GM03348 (cell line): ENCODE measurements at regions not wholly inside any gene's neighbourhood (a gene's known extent, or its start where the extent isn't known, plus 50 kb on each side); places are given as distances from the start of the nearest gene placed in this dataset.
"Not testable (repeated sequence)": the region's sequence is repeated elsewhere in the genome, so short reads cannot be mapped to it uniquely, and the experiment has no call there.

Experiments used
- DNase-seq: peaks from one replicate; pipeline ENCODE4 v3.0.0; 2012; ENCODE audit warnings: low spot score

DNA sequence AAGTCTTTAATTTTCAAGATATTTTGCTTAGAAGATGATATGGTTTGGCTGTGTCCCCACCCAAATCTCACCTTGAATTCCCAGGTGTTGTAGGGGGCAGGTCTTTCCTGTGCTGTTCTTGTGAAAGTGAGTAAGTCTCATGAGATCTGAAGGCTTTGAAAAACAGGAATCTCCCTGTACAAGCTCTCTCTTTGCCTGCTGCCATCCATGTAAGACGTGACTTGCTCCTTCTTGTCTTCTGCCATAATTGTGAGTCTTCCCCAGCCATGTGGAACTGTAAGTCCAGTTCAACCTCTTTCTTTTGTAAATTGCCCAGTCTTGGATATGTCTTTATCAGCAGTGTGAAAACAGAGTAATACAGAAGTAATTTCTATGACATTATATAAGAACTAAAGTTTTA lies 1255.2 kb upstream of the LRRTM3 start:
- not testable (repeated sequence) for DNase-seq

DNA sequence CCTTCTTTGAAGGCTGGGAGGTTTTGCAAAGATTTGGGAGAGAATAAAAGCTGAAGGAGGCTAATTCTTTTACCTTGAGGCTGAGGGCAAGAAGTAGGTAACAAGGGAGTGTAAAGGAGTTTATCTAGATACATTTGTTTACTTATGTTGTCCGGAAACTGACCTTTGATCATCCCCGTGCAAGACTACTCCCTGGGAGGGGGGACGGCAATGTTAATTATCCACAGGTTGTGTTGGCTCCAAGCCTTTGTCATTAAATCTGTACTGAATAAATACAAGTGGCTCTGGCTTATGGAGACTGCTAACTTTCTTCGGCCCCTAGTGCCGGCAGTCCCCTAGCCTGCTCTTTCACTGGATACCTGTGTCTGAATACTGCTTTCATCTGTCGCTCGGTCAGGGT lies 1250.6 kb upstream of the LRRTM3 start:
- no peak for DNase-seq

DNA sequence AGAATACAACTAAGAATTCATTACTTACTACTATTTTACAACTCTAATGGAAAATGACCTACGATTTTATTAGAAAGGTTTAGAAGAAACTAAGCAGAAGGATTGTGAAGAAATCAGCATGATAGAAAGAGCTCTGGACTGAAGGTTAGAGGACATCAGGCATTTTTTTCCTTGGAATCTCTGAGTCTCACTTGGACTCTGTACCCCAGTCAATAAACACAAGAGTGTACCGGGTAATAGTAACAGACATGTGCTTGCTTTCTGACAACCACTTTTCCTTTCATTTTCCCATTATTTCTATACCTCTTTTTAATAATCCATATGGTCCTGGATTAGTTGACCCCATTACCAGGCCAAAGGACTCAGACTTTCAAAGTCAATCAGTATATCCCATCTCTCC lies 1240.9 kb upstream of the LRRTM3 start:
- DNase-seq: no peak

DNA sequence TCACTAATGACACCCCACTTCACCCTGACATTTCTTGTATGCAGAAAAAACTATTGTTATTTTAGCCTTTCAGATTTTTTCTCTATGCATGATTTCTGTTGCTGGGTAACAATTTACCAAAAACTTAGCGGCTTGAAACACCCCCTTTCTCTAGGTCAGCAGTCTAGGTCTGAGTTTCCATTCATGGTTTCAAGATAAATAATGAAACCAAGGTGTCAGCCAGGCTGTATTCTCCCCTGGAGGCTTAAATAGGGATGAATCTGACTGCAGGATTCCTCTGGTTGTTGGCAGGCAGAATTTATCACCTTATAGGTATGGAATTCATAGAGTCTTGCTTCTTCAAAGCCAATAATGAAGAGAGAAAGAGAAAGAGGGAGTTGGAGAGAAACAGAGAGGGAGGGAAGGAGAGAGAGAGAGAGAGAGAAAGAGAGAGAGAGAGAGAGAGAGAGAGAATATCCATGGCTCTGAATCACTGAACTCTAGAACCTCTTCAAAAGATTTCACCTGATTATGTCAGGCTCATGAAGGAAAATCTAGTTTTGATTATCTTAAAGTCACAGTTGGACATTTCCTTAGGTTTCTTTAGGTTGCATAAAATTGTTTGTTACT lies 1224.6 kb upstream of the LRRTM3 start:
- DNase-seq: no peak

DNA sequence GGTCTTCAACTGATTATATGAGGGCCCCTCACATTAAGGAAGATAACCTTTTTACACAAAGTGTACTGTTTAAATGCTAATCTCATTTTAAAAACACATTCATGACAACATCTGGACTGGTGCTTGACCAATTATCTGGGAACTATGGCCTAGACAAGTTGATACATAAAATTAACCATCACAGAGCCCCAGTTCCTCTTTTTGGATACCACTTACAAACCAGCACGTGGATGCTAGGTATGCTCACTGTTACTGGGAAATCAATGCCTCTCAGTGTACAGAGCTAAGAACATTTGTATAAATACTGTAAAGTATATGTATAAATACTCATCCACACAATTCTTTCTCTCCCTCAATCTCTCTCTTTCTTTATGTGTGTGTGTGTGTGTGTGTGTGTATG lies 1217.8 kb upstream of the LRRTM3 start:
- DNase-seq: no peak

DNA sequence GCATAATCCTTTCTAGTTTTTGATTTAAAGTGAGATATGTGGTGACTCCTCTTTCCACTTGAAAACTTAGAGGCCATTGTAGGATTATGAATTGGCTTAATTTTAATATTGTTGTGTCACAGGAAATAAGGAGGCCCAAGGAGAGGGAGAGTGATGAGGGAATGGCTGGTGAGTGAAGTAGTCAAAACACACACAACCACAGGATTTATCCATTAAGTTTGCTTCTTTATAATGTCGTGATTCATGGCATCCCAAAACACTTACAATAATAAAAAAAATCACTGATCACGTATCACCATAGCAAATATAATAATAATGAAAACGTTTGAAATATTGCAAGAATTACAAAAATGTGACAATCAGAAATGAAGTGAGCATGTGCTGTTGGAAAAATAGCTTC lies 1215.5 kb upstream of the LRRTM3 start:
- DNase-seq: no peak

DNA sequence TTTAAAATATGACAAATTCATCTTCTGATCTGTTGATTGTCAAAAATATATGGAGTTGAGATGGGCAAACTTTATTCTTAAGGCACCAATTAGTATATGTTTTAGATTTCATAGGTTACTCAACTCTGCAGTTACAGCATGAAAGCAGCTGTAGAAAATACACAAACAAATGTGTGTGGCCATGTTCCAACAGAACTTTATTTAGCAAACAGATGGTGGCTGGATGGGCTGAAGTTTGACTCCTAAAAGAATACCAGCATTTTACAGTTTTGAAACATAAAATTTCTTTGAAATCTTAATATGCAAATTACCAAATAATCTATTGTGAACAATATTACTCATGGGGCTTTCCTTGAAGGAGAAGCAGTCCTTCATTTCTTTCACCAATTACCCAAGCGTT lies 1206.0 kb upstream of the LRRTM3 start:
- no peak for DNase-seq

DNA sequence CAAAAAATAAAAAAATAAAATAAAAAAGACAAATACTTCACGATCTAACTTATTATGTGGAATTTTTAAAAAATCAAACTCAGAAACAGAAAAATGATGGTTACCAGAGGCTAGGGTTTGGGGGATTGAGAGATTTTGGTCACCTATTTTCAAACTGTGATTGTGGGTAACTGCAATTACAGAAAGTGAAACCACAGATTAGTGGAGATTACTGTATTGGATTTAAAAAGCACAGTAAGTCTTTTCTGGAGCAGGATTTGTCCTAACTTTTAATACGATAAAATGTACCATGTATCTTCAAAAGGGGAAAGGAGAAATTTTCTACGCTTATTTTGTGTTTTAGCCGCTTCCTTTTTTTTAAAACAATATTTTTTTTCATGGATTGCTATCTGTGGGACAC lies 1204.9 kb upstream of the LRRTM3 start:
- DNase-seq: no peak

DNA sequence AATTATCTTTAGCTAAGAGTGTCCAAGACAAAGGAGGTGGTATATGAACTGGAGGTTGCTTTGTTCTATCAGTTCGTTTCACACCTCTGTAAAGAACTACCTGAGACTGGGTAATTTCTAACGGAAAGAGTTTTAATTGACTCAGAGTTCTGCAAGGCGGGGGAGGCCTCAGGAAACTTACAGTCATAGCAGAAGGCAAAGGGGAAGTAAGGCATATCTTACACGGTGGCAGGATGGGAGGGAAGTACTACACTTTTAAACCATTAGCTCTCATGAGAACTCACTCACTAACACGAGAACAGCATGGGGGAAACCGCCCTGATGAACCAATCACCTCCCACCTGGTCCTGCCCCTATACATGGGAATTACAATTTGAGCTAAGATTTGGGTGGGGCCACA lies 1202.3 kb upstream of the LRRTM3 start:
- DNase-seq: no peak

DNA sequence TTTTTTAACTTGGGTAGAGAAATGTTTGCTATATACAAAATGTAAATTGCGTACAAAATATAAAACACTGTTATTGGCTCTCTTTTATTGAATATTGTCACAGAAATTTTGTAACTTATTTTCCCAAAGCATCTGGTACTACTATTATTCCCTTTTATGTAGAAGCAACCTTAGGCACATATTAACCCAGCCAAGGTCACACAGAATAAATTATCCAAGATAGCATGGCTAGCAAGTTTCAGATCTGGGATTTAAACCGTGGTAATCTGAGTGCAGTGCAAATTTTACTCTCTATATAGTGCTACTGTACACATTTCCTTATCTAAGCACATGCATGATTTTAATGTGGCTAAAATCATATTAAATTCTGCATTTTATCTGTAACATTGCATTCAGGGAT lies 1190.5 kb upstream of the LRRTM3 start:
- DNase-seq: no peak

DNA sequence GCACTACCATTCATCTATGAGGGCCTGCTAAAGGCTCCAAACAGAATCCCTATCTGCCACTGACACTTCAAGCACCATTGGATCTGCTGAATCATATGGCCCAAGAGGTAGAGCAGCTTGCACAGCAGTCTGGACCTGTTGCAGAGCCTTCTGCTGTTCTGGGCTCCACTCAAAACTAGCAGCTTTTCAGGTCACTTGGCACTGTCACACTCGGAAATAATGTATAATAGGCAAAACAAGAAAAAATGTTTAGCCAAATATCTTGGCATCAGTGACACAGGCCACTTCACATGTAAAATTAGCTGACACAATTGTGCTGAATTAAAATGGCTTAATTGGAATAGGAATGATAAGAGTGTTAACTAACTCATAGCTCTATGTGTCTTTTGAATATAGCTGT lies 1182.9 kb upstream of the LRRTM3 start:
- DNase-seq: no peak

DNA sequence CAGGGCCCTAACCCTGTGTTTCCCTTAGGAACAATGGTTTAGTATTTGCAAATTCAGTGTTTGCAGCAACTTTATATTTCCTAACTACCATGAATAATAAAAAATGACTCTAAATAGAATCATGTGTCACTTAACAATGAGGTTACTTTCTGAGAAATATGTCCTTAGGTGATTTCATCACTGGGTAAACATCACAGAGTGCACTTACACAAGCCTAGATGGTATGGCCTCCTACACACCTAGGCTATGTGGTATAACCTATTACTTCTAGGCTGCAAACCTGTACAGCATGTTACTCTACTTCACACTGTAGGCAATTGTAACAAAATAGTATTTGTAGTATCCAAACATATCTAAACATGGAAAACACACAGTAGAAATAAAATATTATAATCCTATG lies 1174.6 kb upstream of the LRRTM3 start:
- no peak for DNase-seq

DNA sequence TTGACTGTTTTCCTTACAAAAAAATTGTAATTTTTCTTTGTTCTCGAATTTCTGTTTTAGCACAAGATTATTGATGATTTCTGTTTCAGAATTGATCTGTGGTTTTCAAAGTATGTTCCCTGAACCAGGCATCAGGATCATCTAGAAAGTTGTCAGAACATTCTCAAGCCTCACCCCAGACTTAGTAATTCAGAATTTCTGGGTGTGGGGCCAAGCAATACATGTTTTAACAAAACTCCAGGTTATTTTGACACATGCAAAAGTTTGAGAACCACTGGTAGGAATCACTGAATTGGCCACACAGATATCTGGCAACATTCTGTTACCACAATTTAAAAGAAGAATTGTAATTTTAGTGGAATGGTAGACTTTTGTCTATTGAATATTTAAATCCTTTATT lies 1173.9 kb upstream of the LRRTM3 start:
- DNase-seq: no peak

DNA sequence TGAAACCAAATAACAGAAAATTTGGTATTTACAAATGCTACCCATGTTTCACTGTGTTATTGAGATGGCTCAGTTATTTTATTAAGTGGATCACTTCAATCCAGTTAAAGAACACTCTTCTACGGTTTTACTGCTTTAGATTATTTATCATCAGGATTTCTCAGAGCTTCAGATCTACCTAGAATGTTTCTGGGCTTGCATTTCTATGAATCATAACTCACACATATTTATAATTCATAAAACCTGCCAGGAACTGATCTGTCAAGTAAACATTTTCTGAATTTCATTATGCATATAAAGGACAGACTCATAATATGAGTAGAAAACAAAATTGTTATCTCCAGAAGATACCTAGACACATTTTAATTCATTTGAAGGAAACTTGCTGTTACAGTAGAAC lies 1172.3 kb upstream of the LRRTM3 start:
- no peak for DNase-seq

DNA sequence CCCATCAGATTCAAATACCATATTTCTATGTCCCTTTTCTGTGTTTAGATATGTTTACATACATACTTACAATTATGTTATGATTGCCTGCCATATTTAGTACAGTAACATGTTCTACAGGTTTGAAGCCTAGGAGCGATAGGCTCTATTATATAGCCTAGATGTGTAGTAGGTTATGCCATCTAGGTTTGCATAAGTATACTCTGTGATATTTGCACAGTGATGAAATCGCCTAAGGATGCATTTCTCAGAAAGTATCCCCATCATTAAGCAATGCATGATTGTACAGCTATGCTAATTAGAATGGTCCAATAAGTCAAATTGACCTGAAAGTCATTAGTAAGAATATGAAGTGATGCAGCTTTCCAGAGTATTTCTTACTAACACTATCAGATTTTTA lies 1171.7 kb upstream of the LRRTM3 start:
- no peak for DNase-seq

DNA sequence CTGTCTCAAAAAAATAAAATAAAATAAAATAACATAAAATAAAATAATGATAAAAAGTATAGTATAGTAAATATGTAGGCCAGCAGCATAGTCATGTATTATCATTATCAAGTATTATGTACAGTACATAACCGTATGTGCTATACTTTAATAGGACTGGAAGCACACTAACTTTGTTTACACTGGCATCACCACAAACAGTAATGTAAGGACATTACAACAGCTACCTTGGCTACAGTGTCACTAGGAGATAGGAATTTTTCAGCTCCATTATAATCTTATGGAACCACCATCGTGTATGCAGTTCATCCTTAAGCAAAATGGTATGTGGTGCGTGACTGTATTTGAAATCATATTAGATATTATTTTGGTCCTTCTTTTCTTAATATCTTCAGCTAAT lies 1163.5 kb upstream of the LRRTM3 start:
- DNase-seq: no peak

DNA sequence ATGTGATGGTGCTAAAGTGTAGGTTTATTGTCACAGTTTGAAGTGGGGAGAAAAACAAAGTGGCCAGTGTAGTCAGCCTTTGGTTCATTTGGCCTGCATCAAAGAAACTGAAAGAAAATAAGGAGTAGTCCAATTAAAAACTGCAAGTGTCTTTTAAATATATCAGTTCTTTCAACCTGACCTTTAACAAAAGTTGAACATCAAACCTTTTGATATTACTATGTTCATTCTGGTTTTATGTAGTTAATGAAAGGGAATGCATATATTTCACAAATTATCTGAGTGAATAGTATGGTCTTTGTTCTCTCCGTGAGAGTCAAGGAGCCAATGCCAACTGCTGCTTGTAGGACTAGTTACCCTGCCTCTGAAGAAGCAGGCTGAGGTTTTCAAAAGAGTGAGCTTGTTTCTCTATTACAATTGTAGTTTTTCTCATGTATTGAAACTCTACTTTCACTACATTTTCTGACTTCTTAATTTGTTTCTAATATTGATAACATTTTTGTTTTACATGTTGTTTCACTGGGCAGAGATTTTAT lies 1160.8 kb upstream of the LRRTM3 start:
- no peak for DNase-seq

DNA sequence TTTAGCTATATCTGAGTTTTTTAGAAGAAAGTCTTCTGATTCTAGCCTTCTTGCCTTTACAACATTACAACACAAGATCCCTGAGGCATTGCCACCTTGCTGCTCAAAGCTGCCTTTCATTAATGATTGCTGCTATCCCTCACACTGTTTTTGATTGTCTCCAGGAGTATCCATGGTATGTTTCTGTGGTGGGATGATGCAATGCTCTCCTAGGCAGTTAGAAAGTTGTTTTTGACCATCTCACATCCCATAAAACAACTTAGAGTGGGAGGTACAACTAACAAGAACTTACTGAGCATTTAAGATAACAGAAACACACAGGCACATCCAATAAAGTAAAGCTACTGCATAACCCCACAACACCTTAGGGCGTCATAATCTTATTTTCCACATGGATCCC lies 1156.0 kb upstream of the LRRTM3 start:
- DNase-seq: peak; percentile 3

DNA sequence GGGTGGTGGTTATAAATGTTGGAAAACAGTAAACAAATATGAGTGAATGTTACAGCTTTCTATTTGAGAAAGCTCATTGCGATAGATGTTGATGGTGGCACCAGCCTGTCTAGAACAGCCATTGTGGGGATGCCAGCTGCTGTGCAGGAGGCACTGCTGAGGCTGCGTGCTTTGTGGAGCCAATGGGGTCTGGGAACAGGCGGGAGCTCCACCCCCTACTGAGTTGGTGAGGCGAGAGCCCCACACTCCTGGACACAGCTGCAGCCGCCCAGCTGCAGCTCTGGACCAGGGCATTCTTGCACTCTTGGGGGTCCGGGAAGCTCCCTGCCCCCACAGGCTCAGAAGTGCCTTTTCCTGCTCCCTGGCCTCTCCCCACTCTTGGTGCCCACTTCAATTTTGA lies 1147.1 kb upstream of the LRRTM3 start:
- no peak for DNase-seq

DNA sequence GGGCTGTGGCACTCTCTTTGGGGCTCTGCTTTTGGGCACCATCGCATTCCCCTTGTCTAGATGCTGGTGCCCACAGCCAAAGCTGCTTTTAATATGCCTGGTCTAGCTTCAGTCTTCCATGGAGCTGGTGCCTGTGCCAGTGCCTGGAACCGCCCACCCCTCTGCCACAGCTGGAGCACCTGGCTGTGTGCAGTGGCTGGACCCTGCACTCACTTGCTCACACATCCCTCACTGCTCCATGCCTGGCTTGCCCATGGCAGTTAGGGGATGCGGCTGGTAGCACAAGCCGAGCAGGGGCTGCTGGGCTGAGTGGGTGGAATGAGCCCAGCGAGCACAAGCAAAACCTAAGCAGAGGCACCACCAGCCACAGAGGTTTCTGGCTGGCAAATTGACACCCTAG lies 1145.9 kb upstream of the LRRTM3 start:
- no peak for DNase-seq

DNA sequence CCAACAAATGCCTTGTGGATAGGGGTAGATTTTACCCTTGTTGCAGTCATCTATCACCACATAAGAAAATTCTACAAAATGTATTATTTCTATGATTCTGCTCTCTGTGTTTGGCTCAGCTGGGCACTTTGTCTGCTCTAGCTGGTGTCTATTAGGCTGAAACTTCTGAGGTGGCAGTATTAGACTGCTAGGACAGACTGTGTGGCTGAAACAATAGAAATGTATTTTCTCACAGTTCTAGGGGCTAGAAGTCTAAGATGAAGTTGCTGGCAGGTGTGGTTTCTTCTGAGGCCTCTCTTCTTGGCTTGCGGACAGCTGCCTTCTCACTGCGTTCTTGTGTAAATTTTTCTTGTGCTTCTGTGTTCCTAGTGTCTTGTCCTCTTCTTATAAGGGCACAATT lies 1139.6 kb upstream of the LRRTM3 start:
- DNase-seq: no peak

DNA sequence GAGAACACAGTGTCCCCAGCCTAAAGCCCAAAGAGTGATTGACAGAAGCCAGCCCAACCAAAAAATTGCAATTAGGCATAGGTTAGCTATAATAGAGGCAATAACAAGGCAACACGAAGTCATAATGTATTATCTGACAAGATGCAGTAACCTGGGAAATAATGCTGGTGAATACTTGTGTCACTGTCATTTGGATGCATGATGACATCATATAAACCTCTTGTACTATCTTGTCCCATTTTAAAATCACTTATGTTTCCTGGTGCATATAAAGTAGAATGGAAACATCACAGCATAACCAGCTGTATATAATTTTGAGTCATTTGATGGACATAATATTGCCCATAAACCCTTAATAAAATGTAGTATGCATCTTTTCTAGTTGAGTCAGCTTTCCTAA lies 1138.3 kb upstream of the LRRTM3 start:
- DNase-seq: no peak

DNA sequence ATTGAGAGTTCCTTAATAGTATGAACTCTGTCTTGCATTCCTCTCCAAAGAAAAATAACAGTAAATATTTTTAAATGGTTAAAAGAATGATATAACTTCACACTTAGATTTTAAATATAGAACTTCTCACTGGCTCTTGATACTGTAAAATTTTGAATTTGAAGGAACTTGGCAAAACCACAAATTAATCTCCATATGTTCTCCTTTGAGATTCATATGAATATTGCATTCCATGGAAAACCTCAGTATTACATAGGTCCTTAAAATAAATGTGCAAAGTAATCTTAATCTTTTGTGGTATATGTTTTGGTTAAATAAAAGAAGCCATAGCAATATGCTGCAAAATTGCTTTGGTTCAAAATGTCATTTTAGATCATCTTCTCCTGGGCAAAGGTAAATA lies 1137.6 kb upstream of the LRRTM3 start:
- DNase-seq: no peak

DNA sequence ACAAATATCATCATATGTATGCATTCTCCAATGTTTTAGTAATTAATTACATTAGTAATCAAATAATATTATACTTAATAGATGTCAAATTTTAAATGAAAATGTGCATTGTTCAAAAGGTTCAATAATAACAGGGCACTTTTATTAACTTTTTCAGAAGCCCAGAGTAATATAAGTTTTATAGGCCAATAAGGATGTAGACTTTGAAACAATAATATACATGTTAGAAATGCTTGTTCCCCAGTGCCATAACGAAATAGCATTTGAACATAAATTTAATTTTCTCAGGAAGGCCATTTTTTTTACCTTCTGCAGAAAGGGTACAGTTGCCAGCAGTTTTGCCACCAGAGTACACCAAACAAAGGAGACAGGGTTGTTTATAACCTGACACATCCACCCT lies 1133.9 kb upstream of the LRRTM3 start:
- DNase-seq: no peak
